HG02885 (cell line): ENCODE measurements at regions not wholly inside any gene's neighbourhood (a gene's known extent, or its start where the extent isn't known, plus 50 kb on each side); places are given as distances from the start of the nearest gene placed in this dataset.

Experiments used
- ATAC-seq: cut with Tn5 transposase; IDR thresholded peaks from one replicate; pipeline ENCODE4 v1.9.1; 2021; ENCODE audit warnings: mild to moderate bottlenecking; ENCODE audit not compliant: unreplicated experiment, poor library complexity

- no peak for ATAC-seq
Observed at GRCh38 chr15:70414626-70415025, 316.9 kb upstream of the TLE3 start.

- ATAC-seq: no peak
Observed at GRCh38 chr15:70412794-70413193, 315.1 kb upstream of the TLE3 start.

GRCh38 chr15:70411143-70411863 lies 313.6 kb upstream of the TLE3 start:
- ATAC-seq: no peak

- ATAC-seq: no peak
Observed at GRCh38 chr15:70410371-70410985, 312.8 kb upstream of the TLE3 start.

- ATAC-seq: no peak
Observed at GRCh38 chr15:70409388-70409787, 311.7 kb upstream of the TLE3 start.

- no peak for ATAC-seq
Observed at GRCh38 chr15:70407955-70408354, 310.2 kb upstream of the TLE3 start.

- ATAC-seq: no peak
Observed at GRCh38 chr15:70407336-70407670, 309.6 kb upstream of the TLE3 start.

- no peak for ATAC-seq
Observed at GRCh38 chr15:70406617-70407335, 309.1 kb upstream of the TLE3 start.

- ATAC-seq: no peak
Observed at GRCh38 chr15:70401709-70402108, 304.0 kb upstream of the TLE3 start.

GRCh38 chr15:70400766-70401541 lies 303.2 kb upstream of the TLE3 start:
- no peak for ATAC-seq

GRCh38 chr15:70399204-70399603 lies 301.5 kb upstream of the TLE3 start:
- no peak for ATAC-seq

- no peak for ATAC-seq
Observed at GRCh38 chr15:70398694-70399093, 301.0 kb upstream of the TLE3 start.

- no peak for ATAC-seq
Observed at GRCh38 chr15:70396807-70397206, 299.1 kb upstream of the TLE3 start.

GRCh38 chr15:70395164-70395563 lies 297.4 kb upstream of the TLE3 start:
- no peak for ATAC-seq

- no peak for ATAC-seq
Observed at GRCh38 chr15:70390723-70391122, 293.0 kb upstream of the TLE3 start.

GRCh38 chr15:70387993-70388392 lies 290.3 kb upstream of the TLE3 start:
- ATAC-seq: no peak

- no peak for ATAC-seq
Observed at GRCh38 chr15:70387081-70387480, 289.4 kb upstream of the TLE3 start.

GRCh38 chr15:70385711-70386110 lies 288.0 kb upstream of the TLE3 start:
- no peak for ATAC-seq

GRCh38 chr15:70385052-70385451 lies 287.3 kb upstream of the TLE3 start:
- no peak for ATAC-seq

- ATAC-seq: no peak
Observed at GRCh38 chr15:70383856-70384255, 286.1 kb upstream of the TLE3 start.
